ENCODE measurements at regions not wholly inside any gene's neighbourhood (a gene's known extent, or its start where the extent isn't known, plus 50 kb on each side); places are given as distances from the start of the nearest gene placed in this dataset.

GRCh38 chr1:47571952-47572351 lies 134.1 kb downstream of the FOXD2 start:
- no peak for TF ChIP-seq ZFX (IDR thresholded peaks at IDR 0.05)
- no peak for TF ChIP-seq CTCF (conservative IDR thresholded peaks at IDR 0.05)
- H3K27ac ChIP-seq, result no peak overlapping the region

GRCh38 chr1:47572731-47573430 lies 135.0 kb downstream of the FOXD2 start:
- no peak for TF ChIP-seq ZFX (IDR thresholded peaks at IDR 0.05)
- no peak for TF ChIP-seq CTCF (conservative IDR thresholded peaks at IDR 0.05)
- no peak overlapping the region for H3K27ac ChIP-seq

GRCh38 chr1:47574451-47575165 lies 136.8 kb downstream of the FOXD2 start:
- H3K27ac ChIP-seq, result no peak overlapping the region

DNA sequence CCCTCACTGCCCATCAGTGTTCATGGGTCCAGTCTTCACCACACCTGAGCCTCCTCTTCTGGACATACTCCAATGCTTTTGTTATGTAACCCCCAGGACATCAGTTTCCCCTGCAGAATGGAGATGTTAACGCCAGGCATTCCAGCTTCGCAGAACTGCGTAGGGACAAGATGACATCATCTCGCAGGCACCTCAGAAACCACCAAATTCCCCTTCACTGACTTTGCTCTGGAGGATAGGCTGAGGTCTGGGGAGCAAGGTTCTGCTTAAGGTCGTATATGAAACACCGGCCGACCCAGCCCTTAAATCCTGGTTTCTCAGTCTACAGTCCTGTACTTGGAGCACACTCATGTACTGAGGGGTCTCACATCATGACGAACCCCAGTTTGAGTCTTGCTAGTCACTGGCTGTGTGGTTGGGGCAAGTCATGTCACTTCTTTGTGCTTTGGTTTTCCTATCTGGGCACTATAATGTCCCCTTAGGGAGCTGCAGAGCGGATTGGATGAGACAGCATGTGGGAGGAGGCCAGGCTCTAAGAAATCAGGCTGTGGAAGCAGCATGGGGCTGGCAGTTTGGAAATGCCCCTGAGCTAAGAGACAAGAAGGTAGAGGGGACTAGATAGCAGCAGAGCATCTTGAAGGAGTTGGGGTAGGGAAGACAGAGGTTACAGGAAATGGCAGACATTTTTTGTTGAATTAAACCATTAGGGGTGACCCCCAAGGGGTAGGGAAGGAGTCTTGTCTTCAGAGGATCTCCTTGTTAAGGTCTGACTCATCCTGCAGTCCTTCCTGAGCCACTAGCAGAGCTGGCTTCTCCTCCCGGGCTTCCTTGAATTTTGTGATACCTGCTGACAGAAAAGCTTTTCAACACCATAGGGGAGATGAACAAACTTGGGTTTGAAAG lies 138.3 kb downstream of the FOXD2 start:
- no peak overlapping the region for H3K27ac ChIP-seq
- TF ChIP-seq CTCF (conservative IDR thresholded peaks at IDR 0.05) (no peak), ZFX (IDR thresholded peaks at IDR 0.05) (no peak)

More at GRCh38 chr1:47574451-47575165, 136.8 kb downstream of the FOXD2 start:
- TF ChIP-seq CTCF (conservative IDR thresholded peaks at IDR 0.05) (no peak), ZFX (IDR thresholded peaks at IDR 0.05) (no peak)

DNA sequence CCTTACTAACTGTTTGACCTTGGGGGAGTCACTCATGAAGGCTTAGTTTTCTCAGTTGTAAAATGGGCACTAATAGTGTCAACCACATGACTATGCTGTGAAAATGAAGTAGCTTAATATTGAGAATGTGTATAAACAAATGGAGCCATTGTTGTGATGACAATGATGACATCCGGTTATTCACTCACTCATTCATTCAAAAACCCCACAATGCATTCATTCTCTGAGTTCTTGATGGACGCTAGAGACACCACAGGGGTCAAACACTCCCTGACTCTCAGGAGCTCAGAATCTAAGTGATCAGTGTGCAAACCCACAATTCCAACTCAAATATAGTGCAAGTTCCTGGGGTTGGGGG lies 138.9 kb downstream of the FOXD2 start:
- no peak overlapping the region for H3K27ac ChIP-seq

GRCh38 chr1:47577303-47578025 lies 139.6 kb downstream of the FOXD2 start:
- TF ChIP-seq CTCF (conservative IDR thresholded peaks at IDR 0.05), result no peak
- TF ChIP-seq ZFX (IDR thresholded peaks at IDR 0.05), result no peak
- H3K27ac ChIP-seq, result no peak overlapping the region; the same call in 1 of the 2 replicates

More for the DNA sequence above, 138.9 kb downstream of the FOXD2 start:
- no peak for TF ChIP-seq ZFX (IDR thresholded peaks at IDR 0.05)
- no peak for TF ChIP-seq CTCF (conservative IDR thresholded peaks at IDR 0.05)
